ENCODE measurements at regions not wholly inside any gene's neighbourhood (a gene's known extent, or its start where the extent isn't known, plus 50 kb on each side); places are given as distances from the start of the nearest gene placed in this dataset.

- TF ChIP-seq CTCF (IDR thresholded peaks at IDR 0.05; ENCODE audit: insufficient read depth in 1 of 2, low read depth in 1 of 2, low read length in 1 of 2, severe bottlenecking in 1 of 2, unreplicated experiment in 1 of 2): no peak
- no peaks in the 10 kb centered on the region for H3K27me3 Mint-ChIP-seq (ENCODE audit: insufficient read depth, unreplicated experiment)
- H3K27ac Mint-ChIP-seq (ENCODE audit: unreplicated experiment): no peak overlapping the region
- Histone ChIP-seq H3K36me3 (ENCODE audit: control insufficient read depth, insufficient read depth, low read length) (no peaks in the 10 kb centered on the region), H3K9me3 (no peaks in the 10 kb centered on the region), H3K27me3 (replicated peaks; ENCODE audit: control insufficient read depth, insufficient read depth, low read length) (no peaks in the 10 kb centered on the region), H3K4me1 (peaks cover 12% of the 10 kb centered on the region), H3K4me3 (ENCODE audit: low read depth, low read length) (no peak overlapping the region)
- CTCF ChIA-PET: no interaction called here
- peaks cover 7% of the 10 kb centered on the region for H3K4me1 Mint-ChIP-seq (ENCODE audit: low read depth, unreplicated experiment)
- peak; percentile 34 to 61 for DNase-seq
- intact Hi-C loops (cut with micrococcal nuclease; ENCODE audit: unreplicated experiment): no loop called here
- POLR2A ChIA-PET: no interaction called here
- H3K9me3 Mint-ChIP-seq (ENCODE audit: unreplicated experiment): no peaks in the 10 kb centered on the region
- H3K36me3 Mint-ChIP-seq (ENCODE audit: insufficient read depth, unreplicated experiment): no peaks in the 10 kb centered on the region
- H3K4me3 Mint-ChIP-seq (ENCODE audit: unreplicated experiment): no peak overlapping the region
- BruUV-seq (replicated peaks): no TSS peak
Observed at GRCh38 chr2:77604953-77605929, 83.1 kb upstream of the LRRTM4 start.

DNA sequence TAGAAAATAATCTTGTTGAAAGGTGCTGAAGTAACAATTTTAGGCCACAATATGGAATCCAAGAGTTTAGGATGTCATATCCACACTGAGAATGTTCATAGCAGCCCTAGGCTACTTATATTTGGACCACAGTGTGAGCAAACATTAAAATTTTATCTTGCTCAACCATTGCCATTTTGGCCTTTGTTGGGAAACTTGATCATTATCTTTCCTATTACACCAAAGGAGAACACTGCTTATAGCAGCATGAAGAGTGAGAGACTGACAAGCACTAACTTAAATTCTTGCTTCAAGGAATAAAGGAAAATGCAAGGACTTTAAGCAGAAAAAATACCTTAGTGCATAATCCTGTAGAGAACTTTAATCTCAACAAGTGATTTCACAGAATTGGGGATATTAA, 86.3 kb upstream of the LRRTM4 start:
- ChIA-PET POLR2A (no interaction called here), CTCF (no interaction called here)
- Histone ChIP-seq H3K9me3 (no peaks in the 10 kb centered on the region), H3K27me3 (replicated peaks; ENCODE audit: control insufficient read depth, insufficient read depth, low read length) (no peaks in the 10 kb centered on the region), H3K4me1 (peaks cover 12% of the 10 kb centered on the region), H3K36me3 (ENCODE audit: control insufficient read depth, insufficient read depth, low read length) (no peaks in the 10 kb centered on the region), H3K4me3 (ENCODE audit: low read depth, low read length) (no peak overlapping the region)
- intact Hi-C loops (cut with micrococcal nuclease; ENCODE audit: unreplicated experiment): no loop called here
- Mint-ChIP-seq H3K4me1 (ENCODE audit: low read depth, unreplicated experiment) (peaks cover 14% of the 10 kb centered on the region), H3K4me3 (ENCODE audit: unreplicated experiment) (no peak overlapping the region), H3K27me3 (ENCODE audit: insufficient read depth, unreplicated experiment) (no peaks in the 10 kb centered on the region), H3K9me3 (ENCODE audit: unreplicated experiment) (peaks cover 8% of the 10 kb centered on the region), H3K27ac (ENCODE audit: unreplicated experiment) (no peak overlapping the region), H3K36me3 (ENCODE audit: insufficient read depth, unreplicated experiment) (no peaks in the 10 kb centered on the region)
- no TSS peak for BruUV-seq (replicated peaks)
- DNase-seq: no peak
- no peak for TF ChIP-seq CTCF (IDR thresholded peaks at IDR 0.05; ENCODE audit: insufficient read depth in 1 of 2, low read depth in 1 of 2, low read length in 1 of 2, severe bottlenecking in 1 of 2, unreplicated experiment in 1 of 2)

- Mint-ChIP-seq H3K27ac (ENCODE audit: unreplicated experiment) (no peak overlapping the region), H3K27me3 (ENCODE audit: insufficient read depth, unreplicated experiment) (no peaks in the 10 kb centered on the region), H3K4me3 (ENCODE audit: unreplicated experiment) (no peak overlapping the region), H3K9me3 (ENCODE audit: unreplicated experiment) (no peaks in the 10 kb centered on the region), H3K36me3 (ENCODE audit: insufficient read depth, unreplicated experiment) (no peaks in the 10 kb centered on the region), H3K4me1 (ENCODE audit: low read depth, unreplicated experiment) (no peaks in the 10 kb centered on the region)
- no peaks in the 10 kb centered on the region for H3K9me3 ChIP-seq
- H3K4me3 ChIP-seq (ENCODE audit: low read depth, low read length): no peak overlapping the region
- intact Hi-C loops (cut with micrococcal nuclease; ENCODE audit: unreplicated experiment): no loop called here
- TF ChIP-seq CTCF (IDR thresholded peaks at IDR 0.05; ENCODE audit: insufficient read depth in 1 of 2, low read depth in 1 of 2, low read length in 1 of 2, severe bottlenecking in 1 of 2, unreplicated experiment in 1 of 2): no peak
- H3K27me3 ChIP-seq (replicated peaks; ENCODE audit: control insufficient read depth, insufficient read depth, low read length): no peaks in the 10 kb centered on the region
- POLR2A ChIA-PET: no interaction called here
- H3K4me1 ChIP-seq: no peaks in the 10 kb centered on the region
- CTCF ChIA-PET: no interaction called here
- no peaks in the 10 kb centered on the region for H3K36me3 ChIP-seq (ENCODE audit: control insufficient read depth, insufficient read depth, low read length)
- no peak for DNase-seq
- no TSS peak for BruUV-seq (replicated peaks)
Observed at GRCh38 chr2:77629539-77629938, 107.4 kb upstream of the LRRTM4 start.
